Thyroid gland (tissue), 4 donors: ENCODE measurements at regions not wholly inside any gene's neighbourhood (a gene's known extent, or its start where the extent isn't known, plus 50 kb on each side); places are given as distances from the start of the nearest gene placed in this dataset.

Experiments used
- DNase-seq, 2 donors: peaks; one replicate each; pipeline ENCODE4 v3.0.0-alpha.2; 2019
- H3K27ac ChIP-seq, 3 donors: fragments of 200-600 bp; sonication (generic); 1 replicate in 2 of 3; 2 replicates in 1 of 3; pipeline ENCODE4 v1.5.1; 2016 to 2019; ENCODE audit warnings: mild to moderate bottlenecking in 1 of 3, moderate library complexity in 1 of 3
- H3K27me3 ChIP-seq: fragments of 200-600 bp; sonication (generic); one replicate; pipeline ENCODE4 v1.5.1; 2019
- H3K36me3 ChIP-seq, 2 donors: fragments of 200-600 bp; sonication (generic); one replicate each; pipeline ENCODE4 v1.5.1; 2016 to 2019
- H3K4me1 ChIP-seq, 2 donors: fragments of 200-600 bp; sonication (generic); one replicate each; pipeline ENCODE4 v1.5.1; 2017 to 2019
- H3K4me3 ChIP-seq, 3 donors: fragments of 200-600 bp; sonication (generic); replicated peaks in 1 of 3; 1 replicate in 2 of 3; 2 replicates in 1 of 3; pipeline ENCODE4 v1.5.1; 2016; ENCODE audit warnings: mild to moderate bottlenecking in 1 of 3
- H3K9me3 ChIP-seq: fragments of 200-600 bp; sonication (generic); one replicate; pipeline ENCODE4 v1.5.1; 2017
- POLR2A ChIP-seq, 2 donors: fragments of 450-650 bp; IDR thresholded peaks; one replicate each; pipeline ENCODE4 v1.6.1; 2017; ENCODE audit warnings: antibody characterized with exemption in 2 of 2, mild to moderate bottlenecking in 2 of 2, moderate library complexity in 1 of 2
- WGBS, 2 donors: methylation state at CpG; one replicate each; pipeline ENCODE4 v1.1.5; 2017; 5-methylcytosine and 5-hydroxymethylcytosine counted together
- intact Hi-C: fragments of 100-400 bp; cut with DNase I; formaldehyde crosslinking; loops from one replicate; pipeline ENCODE4 v1.15.1; 2023
- TF ChIP-seq, protein P1 (sequence below), 6 experiments: fragments of 200-600 bp in 3 of 6; fragments of 450-650 bp in 3 of 6; sonication (generic) in 3 of 6; IDR thresholded peaks; one replicate each; pipeline ENCODE4 v1.5.1; 2016 to 2019; ENCODE audit warnings: antibody characterized with exemption in 6 of 6, mild to moderate bottlenecking in 2 of 6, inconsistent platforms in 1 of 6, moderate library complexity in 1 of 6

DNA sequence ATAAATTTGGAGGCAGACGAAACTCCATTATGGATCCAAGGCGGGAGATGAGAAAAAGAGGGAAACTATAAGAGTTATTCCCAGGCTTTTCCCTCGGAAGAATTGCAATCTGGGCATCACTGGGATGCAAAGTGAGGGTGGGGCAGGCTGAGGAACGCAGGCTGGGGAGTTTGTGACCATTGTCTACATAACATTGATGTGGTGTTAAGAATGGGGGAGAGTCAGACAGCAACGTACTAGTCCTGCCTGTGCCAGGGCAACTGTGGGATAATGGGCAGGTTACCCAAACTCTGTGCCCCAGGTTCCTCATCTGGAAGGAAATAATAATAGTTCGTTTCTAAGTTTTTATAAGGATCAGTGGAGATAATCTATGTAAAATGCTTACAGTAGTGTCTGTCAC lies 84.4 kb upstream of the SIX2 start:
- no peak for DNase-seq
- WGBS, 2 donors: 68 to 79% methylated on average over 6 of the region's 6 CpGs
- no peaks in the 10 kb centered on the region for H3K27me3 ChIP-seq
- no peak overlapping the region for H3K4me3 ChIP-seq
- intact Hi-C loops: no loop called here
- no peaks in the 10 kb centered on the region for H3K36me3 ChIP-seq
- H3K4me1 ChIP-seq: no peaks in the 10 kb centered on the region
- H3K9me3 ChIP-seq: no peaks in the 10 kb centered on the region
- no peak for TF ChIP-seq POLR2A (IDR thresholded peaks at IDR 0.05)
- TF ChIP-seq, protein P1, sequence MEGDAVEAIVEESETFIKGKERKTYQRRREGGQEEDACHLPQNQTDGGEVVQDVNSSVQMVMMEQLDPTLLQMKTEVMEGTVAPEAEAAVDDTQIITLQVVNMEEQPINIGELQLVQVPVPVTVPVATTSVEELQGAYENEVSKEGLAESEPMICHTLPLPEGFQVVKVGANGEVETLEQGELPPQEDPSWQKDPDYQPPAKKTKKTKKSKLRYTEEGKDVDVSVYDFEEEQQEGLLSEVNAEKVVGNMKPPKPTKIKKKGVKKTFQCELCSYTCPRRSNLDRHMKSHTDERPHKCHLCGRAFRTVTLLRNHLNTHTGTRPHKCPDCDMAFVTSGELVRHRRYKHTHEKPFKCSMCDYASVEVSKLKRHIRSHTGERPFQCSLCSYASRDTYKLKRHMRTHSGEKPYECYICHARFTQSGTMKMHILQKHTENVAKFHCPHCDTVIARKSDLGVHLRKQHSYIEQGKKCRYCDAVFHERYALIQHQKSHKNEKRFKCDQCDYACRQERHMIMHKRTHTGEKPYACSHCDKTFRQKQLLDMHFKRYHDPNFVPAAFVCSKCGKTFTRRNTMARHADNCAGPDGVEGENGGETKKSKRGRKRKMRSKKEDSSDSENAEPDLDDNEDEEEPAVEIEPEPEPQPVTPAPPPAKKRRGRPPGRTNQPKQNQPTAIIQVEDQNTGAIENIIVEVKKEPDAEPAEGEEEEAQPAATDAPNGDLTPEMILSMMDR (IDR thresholded peaks at IDR 0.05): no peak
- H3K27ac ChIP-seq: no peak overlapping the region

DNA sequence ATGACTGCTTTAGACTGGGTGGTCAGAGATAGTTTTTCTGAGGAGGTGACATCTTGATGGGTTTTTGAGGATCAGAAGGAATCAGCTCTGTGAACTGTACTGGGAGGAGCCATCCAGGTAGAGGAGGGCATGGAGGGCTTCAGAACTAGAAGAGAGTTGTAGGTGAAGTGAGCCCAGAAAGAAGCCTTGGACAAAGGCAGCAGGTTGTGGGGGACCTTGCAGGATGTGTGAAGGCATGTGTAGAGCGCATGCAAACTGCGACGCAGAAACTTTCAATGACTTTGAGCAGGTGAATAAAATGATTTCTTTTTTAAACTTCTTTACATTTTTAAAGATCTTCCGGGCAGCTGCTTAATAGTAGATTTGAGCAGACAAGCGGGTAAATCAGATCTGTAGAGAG lies 83.9 kb upstream of the SIX2 start:
- Histone ChIP-seq H3K4me3 (no peak overlapping the region), H3K9me3 (no peaks in the 10 kb centered on the region), H3K4me1 (no peaks in the 10 kb centered on the region), H3K27ac (no peak overlapping the region), H3K36me3 (no peaks in the 10 kb centered on the region), H3K27me3 (no peaks in the 10 kb centered on the region)
- intact Hi-C loops: no loop called here
- TF ChIP-seq, protein P1 (IDR thresholded peaks at IDR 0.05): no peak
- no peak for TF ChIP-seq POLR2A (IDR thresholded peaks at IDR 0.05)
- 93 to 94% methylated on average over 5 of the region's 5 CpGs for WGBS, 2 donors
- no peak for DNase-seq

DNA sequence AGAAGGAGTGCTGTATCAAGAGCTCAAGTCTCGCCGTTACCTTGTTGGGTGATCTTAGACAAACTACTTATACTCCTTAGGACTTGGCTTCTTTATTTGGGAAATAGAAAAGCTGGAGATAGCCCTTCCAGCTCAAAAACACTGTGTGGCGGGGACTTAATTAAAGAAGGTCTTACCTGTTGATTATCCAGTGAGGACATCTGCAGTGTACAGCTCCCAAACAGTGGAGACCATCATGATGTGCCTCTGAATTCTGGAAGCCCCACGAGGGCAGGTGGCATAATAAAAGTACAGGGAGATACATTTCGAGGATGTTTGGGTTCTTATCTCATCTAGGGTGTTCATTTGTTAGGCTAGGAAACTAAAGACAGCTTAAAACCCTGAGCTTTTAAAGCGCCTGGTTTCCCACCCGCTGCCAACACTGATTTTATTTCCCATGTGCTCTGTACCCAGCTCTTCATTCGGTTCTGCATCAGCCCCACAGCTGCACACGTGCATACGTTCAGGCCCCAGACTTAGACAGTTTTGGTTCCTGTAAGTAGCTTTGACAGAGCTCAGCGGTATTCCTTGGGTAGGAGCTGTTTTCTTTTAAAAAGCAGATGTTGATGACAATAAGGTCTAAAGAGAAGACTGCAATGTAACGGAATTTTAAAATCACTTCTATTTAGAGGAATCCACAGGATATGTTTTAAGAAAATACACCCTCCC lies 80.5 kb upstream of the SIX2 start:
- no peak for TF ChIP-seq POLR2A (IDR thresholded peaks at IDR 0.05)
- TF ChIP-seq, protein P1 (IDR thresholded peaks at IDR 0.05): no peak
- H3K4me3 ChIP-seq: no peak overlapping the region
- no peaks in the 10 kb centered on the region for H3K9me3 ChIP-seq
- no peak for DNase-seq
- WGBS, 2 donors: 72 to 78% methylated on average over 12 of the region's 12 CpGs
- H3K27ac ChIP-seq: no peak overlapping the region
- H3K27me3 ChIP-seq: no peaks in the 10 kb centered on the region
- H3K4me1 ChIP-seq: no peaks in the 10 kb centered on the region
- no peaks in the 10 kb centered on the region for H3K36me3 ChIP-seq
- intact Hi-C loops: no loop called here

DNA sequence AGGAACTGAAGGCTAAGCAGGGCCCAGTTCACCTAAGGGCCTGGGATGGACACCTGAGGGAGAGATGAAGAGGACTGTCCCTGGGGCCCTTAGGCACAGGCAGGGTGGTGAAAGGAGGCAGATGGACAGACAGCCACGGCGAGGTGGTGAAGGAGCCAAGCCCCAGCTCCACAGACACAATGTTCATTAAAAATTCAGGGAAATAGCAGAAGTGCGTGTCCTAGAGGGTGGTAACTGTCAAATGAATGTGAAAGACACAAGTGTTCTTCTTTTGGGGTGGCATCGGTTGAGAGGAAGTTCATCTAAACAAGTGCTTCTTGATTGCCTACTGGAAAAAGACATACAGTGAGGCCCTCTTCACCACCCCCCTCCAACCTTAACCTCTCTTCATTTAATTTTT lies 76.2 kb upstream of the SIX2 start:
- intact Hi-C loops: no loop called here
- TF ChIP-seq POLR2A (IDR thresholded peaks at IDR 0.05): no peak
- TF ChIP-seq, protein P1 (IDR thresholded peaks at IDR 0.05): no peak
- no peak for DNase-seq
- Histone ChIP-seq H3K27me3 (no peaks in the 10 kb centered on the region), H3K4me1 (no peaks in the 10 kb centered on the region), H3K9me3 (no peaks in the 10 kb centered on the region), H3K27ac (no peak overlapping the region), H3K36me3 (no peaks in the 10 kb centered on the region), H3K4me3 (no peak overlapping the region)
- 86 to 88% methylated on average over 4 of the region's 4 CpGs for WGBS, 2 donors

DNA sequence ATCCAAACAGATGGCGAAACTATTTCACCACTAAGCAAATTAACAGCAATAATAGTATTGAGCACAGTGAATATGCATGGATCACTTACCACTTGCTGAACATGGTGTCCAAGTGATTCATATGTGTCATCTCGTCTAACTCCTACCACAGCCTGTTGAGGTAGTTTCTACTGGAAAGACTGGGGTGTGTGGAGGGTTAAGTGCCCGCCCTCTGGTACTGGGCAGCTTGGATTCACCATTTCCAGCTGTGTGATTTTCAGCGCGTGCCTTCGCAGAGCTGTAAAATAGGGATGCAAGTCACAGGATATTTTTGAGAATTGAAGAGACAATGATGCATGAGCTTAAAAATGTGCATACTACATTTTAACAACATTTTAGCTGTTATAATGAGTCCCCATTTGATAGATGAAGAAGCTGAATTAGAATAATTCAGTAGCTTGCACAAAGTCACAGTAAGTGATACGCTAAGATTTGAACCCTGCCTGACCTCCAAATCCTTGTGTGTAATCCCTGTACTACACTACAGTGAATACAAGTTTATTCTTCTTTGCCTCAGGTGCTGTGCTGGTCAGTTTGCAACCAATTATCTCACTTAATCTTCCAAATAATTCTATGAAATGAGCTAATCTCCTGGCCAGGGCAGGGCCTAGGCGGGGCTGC lies 75.2 kb upstream of the SIX2 start:
- Histone ChIP-seq H3K4me3 (no peak overlapping the region), H3K27ac (no peak overlapping the region), H3K9me3 (no peaks in the 10 kb centered on the region), H3K4me1 (no peaks in the 10 kb centered on the region), H3K36me3 (no peaks in the 10 kb centered on the region), H3K27me3 (no peaks in the 10 kb centered on the region)
- intact Hi-C loops: no loop called here
- DNase-seq: no peak
- 79 to 83% methylated on average over 8 of the region's 8 CpGs for WGBS, 2 donors
- TF ChIP-seq, protein P1 (IDR thresholded peaks at IDR 0.05): no peak
- no peak for TF ChIP-seq POLR2A (IDR thresholded peaks at IDR 0.05)
